HS-27A (cell line): ENCODE measurements at regions not wholly inside any gene's neighbourhood (a gene's known extent, or its start where the extent isn't known, plus 50 kb on each side); places are given as distances from the start of the nearest gene placed in this dataset.

Experiments used
- DNase-seq: peaks from one replicate; pipeline ENCODE4 v3.0.0-alpha.2; 2012; ENCODE audit warnings: low read depth, missing footprints

GRCh38 chr11:79894111-79894510 is 453.3 kb upstream of the TENM4 start:
- DNase-seq = no peak

GRCh38 chr11:79890272-79890671 is 449.4 kb upstream of the TENM4 start:
- DNase-seq = no peak

GRCh38 chr11:79864882-79865281 is 424.1 kb upstream of the TENM4 start:
- peak; percentile 2 for DNase-seq

- DNase-seq = no peak
Measured at GRCh38 chr11:79860336-79860735, 419.5 kb upstream of the TENM4 start.

DNA sequence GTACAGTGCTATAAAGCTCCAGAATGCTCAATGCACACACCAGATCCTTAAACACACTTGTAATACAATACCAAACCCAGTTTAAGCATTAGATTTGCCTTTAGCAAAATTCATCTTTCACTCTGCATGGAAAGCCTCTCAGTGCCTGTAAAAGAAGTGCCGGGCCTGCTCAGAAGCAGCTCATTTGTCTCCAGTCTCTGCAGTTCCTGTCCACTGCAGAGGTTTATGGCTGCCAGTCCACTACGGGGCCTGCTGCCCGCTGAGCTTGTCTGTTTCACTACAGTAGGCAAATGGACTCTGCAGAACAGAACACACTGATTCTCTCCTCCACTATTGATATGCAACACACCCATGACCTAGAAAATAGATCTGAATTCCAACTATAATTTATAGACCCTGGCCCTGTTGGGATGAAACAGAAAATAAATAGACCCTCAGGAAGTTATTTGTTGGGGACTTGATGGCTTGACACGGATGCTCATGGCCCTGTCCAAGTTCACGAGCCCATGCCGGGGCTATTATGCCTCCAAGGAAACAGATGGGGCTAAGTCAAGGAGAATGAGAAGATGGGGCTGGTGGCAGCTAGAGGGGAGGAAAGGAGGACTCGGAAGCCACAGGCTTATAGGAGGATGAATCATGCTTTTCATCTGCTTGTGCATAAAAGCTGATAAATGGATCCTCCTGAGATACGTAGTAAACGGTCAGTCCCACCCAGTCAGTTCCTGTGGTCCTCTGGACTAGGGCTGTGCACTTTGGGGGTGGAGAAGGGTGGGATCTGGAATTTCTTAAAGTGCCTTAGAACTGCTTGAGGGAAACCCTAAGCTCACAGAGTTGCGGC is 416.8 kb upstream of the TENM4 start:
- no peak for DNase-seq

- no peak for DNase-seq
Measured at GRCh38 chr11:79852176-79852575, 411.3 kb upstream of the TENM4 start.

DNA sequence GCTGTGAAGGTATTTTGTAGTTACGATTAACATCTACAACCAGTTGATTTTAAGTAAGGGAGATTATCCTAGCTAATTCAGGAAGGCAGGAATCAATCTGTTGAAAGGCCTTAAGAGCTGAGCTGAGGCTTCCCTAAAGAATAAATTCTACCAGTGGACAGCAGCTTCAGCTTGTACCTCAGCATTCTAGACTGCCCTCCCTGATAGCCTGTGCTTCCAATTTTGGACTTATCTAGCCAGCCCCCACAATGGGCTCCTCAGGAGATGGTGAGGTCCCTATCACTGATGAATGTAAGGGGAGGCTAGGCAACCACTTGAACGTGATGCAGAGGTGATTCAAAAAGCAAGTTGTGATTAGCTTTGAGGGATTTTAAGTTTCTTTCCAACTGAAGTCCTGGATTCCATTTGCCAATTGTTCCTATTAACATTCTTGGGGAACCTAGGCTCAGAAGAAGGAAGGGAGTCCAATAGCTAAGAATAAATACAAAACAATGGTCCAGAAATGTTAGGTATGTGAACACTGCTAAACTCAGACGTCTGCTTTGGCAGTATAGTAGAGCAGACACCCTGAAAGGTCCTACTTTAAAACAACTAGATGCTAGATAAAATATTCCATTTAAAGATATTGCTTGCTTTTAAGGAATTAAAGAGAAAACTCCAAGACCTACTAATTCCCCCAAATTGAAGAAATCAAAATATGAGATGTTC is 404.3 kb upstream of the TENM4 start:
- no peak for DNase-seq

- DNase-seq = no peak
Measured at GRCh38 chr11:79834015-79834414, 393.2 kb upstream of the TENM4 start.

DNA sequence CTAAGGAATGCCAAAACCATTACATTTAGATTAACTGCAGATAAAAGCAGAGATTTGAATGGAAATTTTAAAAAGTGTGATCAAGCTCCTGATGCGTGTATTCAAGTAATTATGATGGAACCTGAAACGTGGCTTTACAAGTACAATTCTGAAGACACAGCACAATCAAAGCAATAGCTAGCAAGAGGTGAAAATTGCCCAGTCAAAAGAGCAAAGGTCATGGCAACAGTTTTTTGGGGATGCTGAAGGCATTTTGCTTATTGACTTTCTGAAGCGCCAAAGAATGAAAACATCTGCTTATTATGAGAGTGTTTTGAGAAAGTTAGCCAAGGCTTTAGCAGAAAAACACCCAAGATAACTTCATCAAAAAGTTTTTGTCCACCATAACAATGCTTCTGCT is 389.6 kb upstream of the TENM4 start:
- DNase-seq = no peak

DNA sequence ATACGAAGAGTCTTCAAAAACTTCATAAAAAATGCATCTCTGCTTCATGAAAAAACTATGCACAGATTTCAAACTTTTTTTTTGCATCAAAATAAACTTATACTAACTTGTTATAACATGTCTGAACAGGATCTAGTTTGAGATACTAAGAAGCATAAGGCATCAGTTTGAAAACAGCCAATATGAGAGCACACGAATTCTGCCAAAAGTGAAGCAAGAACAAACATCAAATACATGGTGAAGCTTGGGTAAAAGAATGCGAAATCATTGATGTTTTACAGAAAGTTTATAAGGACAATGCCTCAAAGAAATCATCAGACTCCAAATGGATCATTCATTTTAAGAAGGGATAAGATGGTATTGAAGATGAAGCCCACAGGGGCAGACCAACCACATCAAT is 389.1 kb upstream of the TENM4 start:
- DNase-seq = no peak

DNA sequence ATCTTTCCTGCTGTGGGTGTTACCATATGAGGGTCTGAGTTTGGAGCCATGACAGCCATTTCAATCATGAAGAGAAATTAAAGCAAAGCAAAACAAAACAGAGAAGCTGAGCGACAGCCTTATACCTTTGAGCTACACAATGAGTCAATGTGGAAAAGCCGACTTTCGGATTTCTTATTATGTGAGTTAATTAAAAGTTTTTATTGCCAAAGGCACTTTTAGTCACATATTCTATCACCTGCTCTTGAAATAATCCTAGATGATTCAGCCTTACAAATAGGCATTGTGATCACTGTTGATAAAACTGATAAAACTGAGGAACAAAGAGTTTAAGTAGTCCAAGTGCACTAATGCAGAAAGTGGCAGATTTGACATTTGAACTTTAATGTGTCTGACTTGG is 381.9 kb upstream of the TENM4 start:
- no peak for DNase-seq

DNA sequence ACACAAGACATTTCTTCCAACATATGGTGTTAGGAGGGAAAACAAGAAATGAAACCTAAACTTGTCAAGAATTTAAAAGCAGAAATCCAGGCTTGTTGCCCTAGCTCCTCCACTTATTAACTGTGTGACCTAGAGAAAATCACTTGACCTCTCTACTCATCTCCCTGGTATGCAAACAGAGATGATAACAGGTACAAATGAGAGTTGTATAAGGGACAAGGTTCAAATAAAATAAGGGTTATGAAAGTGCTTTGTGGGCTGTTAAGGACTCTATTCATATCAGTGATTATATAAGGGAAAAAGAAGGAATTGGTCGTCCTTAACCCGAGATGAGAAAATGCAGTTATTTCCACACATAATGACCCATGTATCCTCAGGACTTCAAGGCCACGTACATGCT is 372.7 kb upstream of the TENM4 start:
- no peak for DNase-seq

DNA sequence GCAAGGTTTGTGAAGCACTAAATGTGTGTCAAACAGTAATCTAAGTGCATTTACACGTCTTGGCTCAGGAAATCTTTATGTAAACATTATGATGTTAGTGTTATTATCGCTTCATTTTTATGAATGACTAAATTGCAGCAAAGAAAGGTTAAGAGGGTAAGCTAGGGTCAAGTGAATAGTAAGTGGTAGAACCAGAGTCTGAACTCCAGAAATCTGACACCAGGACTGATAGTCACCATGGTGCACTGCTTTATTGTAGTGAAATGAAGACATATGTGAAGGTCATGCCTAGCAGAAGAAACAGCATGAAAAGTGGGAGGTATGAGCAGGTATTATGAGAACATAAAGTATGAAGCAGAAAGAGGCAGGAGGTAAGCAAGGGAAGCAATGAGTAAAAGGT is 368.7 kb upstream of the TENM4 start:
- DNase-seq = no peak

- no peak for DNase-seq
Measured at GRCh38 chr11:79807506-79807905, 366.7 kb upstream of the TENM4 start.

- DNase-seq = no peak
Measured at GRCh38 chr11:79796704-79797103, 355.9 kb upstream of the TENM4 start.

GRCh38 chr11:79794484-79795393 is 353.9 kb upstream of the TENM4 start:
- no peak for DNase-seq

GRCh38 chr11:79794057-79794456 is 353.2 kb upstream of the TENM4 start:
- DNase-seq = no peak

DNA sequence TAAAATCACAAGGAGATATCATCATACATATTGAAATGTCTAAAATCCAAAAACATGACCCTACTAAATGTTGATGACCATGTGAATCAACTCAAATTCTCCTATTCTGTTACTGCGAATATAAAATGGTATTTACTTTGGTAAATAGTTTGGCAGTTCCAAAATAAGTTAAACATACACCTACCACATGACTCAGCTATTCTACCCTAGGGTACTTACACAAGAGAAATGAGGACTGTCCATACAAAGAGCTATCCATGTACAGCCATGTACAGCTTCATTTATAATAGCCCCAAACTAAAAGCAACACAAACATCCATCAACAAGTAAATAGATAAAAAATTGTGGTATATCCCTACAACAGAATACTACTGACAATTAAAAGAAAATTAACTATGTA is 346.1 kb upstream of the TENM4 start:
- DNase-seq = no peak

- no peak for DNase-seq
Measured at GRCh38 chr11:79783833-79784232, 343.0 kb upstream of the TENM4 start.

DNA sequence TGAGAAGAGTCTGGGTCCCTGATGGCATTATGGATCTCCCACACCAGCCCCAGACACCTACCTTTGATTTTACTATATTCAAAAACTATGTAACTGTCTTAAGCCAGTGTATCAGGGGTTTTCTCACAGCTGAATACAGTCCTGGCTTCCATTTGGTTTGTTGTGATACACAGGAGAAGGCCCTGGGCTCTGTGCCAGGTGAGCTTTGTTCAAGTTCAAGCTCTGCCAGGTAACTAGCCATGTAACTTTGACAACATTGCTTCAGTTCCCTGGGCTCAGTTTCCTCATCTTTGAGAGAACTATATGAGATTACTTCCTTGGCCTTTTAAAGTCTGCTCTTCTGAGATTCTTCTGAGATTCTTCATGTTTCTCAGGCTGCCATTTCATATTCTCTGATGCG is 327.5 kb upstream of the TENM4 start:
- DNase-seq = no peak

- peak; percentile 27 for DNase-seq
Measured at GRCh38 chr11:79762279-79762921, 321.6 kb upstream of the TENM4 start.

DNA sequence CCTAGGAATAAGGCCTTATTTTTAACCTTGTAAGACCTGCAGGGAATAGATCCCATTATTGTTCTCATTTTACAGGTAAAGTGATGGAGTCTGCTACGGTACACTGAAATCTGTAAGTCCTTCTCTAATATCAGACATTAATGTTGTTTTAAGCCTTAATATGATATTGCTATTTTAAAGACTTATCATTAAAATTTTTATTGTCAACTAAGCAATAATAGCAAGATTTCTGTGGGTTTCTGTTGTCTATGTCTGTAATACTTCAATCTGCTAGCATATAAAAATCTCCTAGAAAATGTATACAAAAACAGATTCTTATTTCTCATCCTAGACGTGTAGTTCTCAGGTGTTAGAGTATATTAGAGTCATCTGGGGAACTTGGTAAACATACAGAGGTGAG is 317.5 kb upstream of the TENM4 start:
- no peak for DNase-seq
